IPS DF 6.9 (cell line): ENCODE measurements at regions not wholly inside any gene's neighbourhood (a gene's known extent, or its start where the extent isn't known, plus 50 kb on each side); places are given as distances from the start of the nearest gene placed in this dataset.
"Not testable (repeated sequence)": the region's sequence is repeated elsewhere in the genome, so short reads cannot be mapped to it uniquely, and the experiment has no call there.

ENCODE experiments used
- DNase-seq: peaks from one replicate; pipeline ENCODE4 v3.0.0-alpha.2; 2013; ENCODE audit warnings: low read depth, low spot score
- H3K27ac ChIP-seq: one replicate; pipeline ENCODE4 v1.5.1; 2013; ENCODE audit warnings: low read length, control low read depth
- H3K27me3 ChIP-seq: 2 replicates; pipeline ENCODE4 v1.6.1; 2013; ENCODE audit warnings: mild to moderate bottlenecking, low read length; ENCODE audit not compliant: control insufficient read depth, insufficient read depth
- H3K36me3 ChIP-seq: 2 replicates; pipeline ENCODE4 v1.6.1; 2013; ENCODE audit warnings: low read length; ENCODE audit not compliant: control insufficient read depth, insufficient read depth
- H3K4me1 ChIP-seq: 2 replicates; pipeline ENCODE4 v1.6.1; 2013; ENCODE audit warnings: low read length; ENCODE audit not compliant: control insufficient read depth, insufficient read depth
- H3K4me3 ChIP-seq: 2 replicates; pipeline ENCODE4 v1.5.1; 2013; ENCODE audit warnings: mild to moderate bottlenecking, low read length
- H3K9me3 ChIP-seq: 2 replicates; pipeline ENCODE4 v1.6.1; 2013; ENCODE audit warnings: low read length, inconsistent platforms; ENCODE audit not compliant: control insufficient read depth, insufficient read depth
- WGBS: extraction: QIAGEN DNeasy Blood & Tissue Kit; methylation state at CpG from one replicate; pipeline ENCODE4 v1.1.7; 2013; ENCODE audit warnings: mixed read lengths, missing lambda C conversion rate; ENCODE audit not compliant: insufficient read length, insufficient coverage; 5-methylcytosine and 5-hydroxymethylcytosine counted together

DNA sequence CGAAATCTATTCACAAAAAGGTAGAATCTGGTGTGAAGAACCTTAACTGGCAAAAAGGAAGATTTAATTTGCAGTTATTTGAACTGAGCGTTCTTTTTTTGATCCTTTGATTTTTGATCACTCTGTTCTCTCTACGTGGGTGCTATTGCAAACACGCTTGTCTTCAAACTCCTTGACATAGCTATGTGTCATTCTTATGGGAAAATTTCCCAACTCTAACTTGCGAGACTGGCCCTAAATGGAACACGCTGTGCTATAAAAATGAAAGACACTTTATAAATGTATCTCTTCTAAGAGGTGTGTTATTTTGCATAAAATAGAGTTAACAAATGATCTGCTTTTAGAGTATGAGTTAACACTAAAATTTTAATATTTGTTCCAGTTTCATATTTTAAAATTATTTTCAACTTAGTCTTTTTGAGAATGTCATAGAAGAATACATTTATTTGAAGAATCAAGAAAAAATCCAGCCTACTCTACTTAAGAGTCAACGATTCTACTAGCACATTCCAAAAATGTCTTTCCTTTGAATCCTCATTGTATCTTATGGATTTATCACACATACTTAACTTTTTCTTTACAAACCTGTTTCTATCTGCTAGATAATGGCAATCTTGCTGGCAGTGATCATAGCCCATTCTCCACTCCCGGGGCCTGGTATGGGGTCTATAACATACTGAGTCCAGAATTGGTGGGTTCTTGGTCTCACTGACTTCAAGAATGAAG, 610.0 kb upstream of the TBL1XR1 start:
- H3K4me3 ChIP-seq, result no peak overlapping the region
- no peak overlapping the region for H3K27ac ChIP-seq
- no peaks in the 10 kb centered on the region for H3K36me3 ChIP-seq
- no peak for DNase-seq
- H3K9me3 ChIP-seq, result no peaks in the 10 kb centered on the region; the same call in 1 of the 2 replicates
- H3K27me3 ChIP-seq, result no peaks in the 10 kb centered on the region
- no peaks in the 10 kb centered on the region for H3K4me1 ChIP-seq
- no CpG with 5 or more reads among the region's 8 CpGs for WGBS

DNA sequence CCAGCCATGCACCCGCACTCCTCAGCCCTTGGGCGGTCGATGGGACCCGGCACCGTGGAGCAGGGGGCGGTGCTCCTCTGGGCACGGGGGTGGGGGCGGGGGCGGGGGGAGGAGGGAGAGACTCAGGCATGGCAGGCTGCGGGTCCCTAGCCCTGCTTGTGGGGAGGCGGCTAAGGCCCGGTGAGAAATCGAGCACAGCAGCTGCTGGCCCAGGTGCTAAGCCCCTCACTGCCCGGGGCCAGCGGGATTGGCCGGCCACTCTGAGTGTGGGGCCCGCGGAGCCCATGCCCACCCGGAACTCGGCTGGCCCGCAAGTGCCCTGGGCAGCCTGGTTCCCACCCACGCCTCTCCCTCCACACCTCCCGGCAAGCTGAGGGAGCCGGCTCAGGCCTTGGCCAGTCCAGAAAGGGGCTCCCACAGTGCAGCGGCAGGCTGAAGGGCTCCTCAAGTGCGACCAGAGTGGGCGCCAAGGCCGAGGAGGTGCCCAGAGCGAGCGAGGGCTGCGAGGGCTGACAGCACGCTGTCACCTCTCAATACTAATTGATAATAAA, 611.7 kb upstream of the TBL1XR1 start:
- H3K36me3 ChIP-seq, H3K4me1 ChIP-seq, H3K4me3 ChIP-seq, DNase-seq, H3K27me3 ChIP-seq, H3K9me3 ChIP-seq, H3K27ac ChIP-seq: not testable (repeated sequence)
- no CpG with 5 or more reads among the region's 32 CpGs for WGBS

DNA sequence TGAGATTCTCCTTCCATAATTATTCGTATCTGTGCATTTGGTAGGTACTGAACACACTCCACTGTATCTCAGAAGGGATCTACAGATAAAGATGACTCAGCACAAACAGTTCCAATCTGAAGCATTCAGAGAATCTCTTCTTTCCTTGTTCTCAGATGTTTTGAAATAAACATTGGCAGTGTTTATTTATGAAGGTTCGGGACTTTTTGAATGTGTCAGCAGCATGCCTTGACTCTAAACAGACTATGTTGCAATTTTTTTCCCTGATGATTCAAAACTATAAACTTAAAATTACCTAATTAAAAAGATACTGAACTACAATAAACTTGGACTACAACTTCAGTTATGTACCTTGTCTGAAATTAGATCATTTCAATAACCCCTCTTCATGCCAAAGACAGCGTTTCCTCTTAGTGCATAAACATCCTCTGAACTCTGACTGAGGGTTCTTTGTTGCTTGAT, 612.9 kb upstream of the TBL1XR1 start:
- no CpG with 5 or more reads among the region's 3 CpGs for WGBS
- no peak overlapping the region for H3K4me3 ChIP-seq
- H3K27me3 ChIP-seq, result no peaks in the 10 kb centered on the region
- no peaks in the 10 kb centered on the region; the same call in 1 of the 2 replicates for H3K9me3 ChIP-seq
- no peak overlapping the region for H3K27ac ChIP-seq
- DNase-seq, result no peak
- H3K4me1 ChIP-seq, result no peaks in the 10 kb centered on the region
- H3K36me3 ChIP-seq, result no peaks in the 10 kb centered on the region

DNA sequence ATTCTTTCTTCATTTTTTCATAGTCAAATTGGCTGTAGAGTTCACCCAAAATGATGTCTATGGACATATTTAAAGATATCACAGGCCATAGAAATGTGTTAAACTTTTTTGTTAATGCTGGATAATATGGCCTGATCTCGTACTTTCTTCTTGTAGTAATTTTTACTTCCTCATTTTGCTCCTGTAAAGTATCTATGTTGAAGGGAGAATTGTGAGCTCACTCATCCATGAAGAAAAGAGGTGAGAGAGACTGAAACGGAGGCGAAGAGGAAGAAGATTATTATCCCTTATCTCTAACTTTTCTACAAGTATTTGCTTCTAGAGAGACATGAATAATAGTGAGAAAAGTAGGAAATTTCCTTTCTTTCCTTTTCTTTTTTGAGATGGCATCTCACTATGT, 613.8 kb upstream of the TBL1XR1 start:
- H3K27ac ChIP-seq, result no peak overlapping the region
- no peaks in the 10 kb centered on the region for H3K27me3 ChIP-seq
- H3K9me3 ChIP-seq, result no peaks in the 10 kb centered on the region
- H3K4me3 ChIP-seq, result no peak overlapping the region
- H3K4me1 ChIP-seq, result no peaks in the 10 kb centered on the region
- WGBS, result no CpG with 5 or more reads among the region's 3 CpGs
- no peak for DNase-seq
- no peaks in the 10 kb centered on the region for H3K36me3 ChIP-seq

DNA sequence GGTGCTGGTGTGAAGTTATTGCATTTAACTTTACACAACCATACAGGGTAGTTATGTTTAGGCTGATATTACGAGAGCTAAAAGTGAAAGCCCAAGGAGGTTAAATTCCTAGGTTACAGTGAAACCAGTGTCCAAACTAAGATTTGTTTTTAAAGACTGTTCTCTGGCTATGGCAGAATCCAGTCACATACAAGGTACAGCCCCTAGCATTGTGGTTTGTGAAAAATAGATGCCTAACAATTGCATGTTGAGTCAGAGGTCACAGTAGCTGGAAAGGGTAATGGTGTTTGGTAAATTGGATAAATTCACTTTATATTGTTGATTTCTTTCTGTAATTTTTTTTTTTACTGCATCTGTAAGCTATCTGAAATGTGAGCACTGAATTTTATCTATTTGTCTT, 614.6 kb upstream of the TBL1XR1 start:
- no peak for DNase-seq
- Histone ChIP-seq H3K27me3 (no peaks in the 10 kb centered on the region), H3K36me3 (no peaks in the 10 kb centered on the region), H3K4me1 (no peaks in the 10 kb centered on the region), H3K4me3 (no peak overlapping the region), H3K9me3 (no peaks in the 10 kb centered on the region), H3K27ac (no peak overlapping the region)
- no CpG with 5 or more reads among the region's 1 CpG for WGBS

DNA sequence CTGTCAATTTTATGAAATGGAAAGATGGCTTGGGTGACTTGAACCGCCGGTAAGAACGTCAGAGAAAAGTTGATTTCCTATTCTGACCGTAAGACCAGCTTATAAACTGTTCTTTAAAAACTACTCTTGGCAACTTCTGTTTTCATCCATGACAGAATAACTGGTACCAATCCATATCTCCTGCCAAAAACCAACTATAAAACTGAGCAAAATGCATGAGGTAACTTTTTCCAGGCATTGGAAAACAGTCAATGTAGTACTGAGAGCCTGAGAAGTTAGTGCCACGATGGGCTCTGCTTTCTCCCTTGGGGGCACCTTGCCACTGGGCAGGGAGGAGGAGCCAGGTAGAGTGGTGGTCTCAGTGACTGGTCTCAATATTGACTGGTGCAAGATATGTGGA, 615.2 kb upstream of the TBL1XR1 start:
- Histone ChIP-seq H3K4me1 (no peaks in the 10 kb centered on the region), H3K9me3 (no peaks in the 10 kb centered on the region), H3K27me3 (no peaks in the 10 kb centered on the region), H3K4me3 (no peak overlapping the region), H3K27ac (no peak overlapping the region), H3K36me3 (no peaks in the 10 kb centered on the region)
- DNase-seq, result no peak
- WGBS, result no CpG with 5 or more reads among the region's 5 CpGs

DNA sequence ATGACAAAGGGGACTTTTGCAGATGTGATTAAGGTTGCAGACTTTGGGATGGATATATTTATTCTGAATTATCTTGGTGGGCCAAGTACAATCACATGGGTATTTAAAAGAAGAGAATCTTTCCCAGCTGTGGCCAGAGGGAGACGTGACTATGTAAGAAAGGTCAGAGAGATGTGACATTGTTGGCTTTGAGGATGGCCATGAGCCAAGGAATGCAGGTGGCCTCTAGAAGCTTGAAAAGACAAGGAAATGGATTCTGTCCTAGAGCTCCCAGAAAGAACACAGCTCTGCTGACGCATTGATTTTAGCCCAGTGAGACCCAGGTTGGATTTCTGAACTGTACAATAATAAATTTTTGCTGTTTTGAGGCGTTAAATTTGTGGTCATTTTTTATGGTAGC, 616.0 kb upstream of the TBL1XR1 start:
- Histone ChIP-seq H3K4me3 (no peak overlapping the region), H3K4me1 (no peaks in the 10 kb centered on the region), H3K9me3 (no peaks in the 10 kb centered on the region), H3K36me3 (no peaks in the 10 kb centered on the region), H3K27ac (no peak overlapping the region), H3K27me3 (no peaks in the 10 kb centered on the region)
- no CpG with 5 or more reads among the region's 3 CpGs for WGBS
- DNase-seq, result no peak

DNA sequence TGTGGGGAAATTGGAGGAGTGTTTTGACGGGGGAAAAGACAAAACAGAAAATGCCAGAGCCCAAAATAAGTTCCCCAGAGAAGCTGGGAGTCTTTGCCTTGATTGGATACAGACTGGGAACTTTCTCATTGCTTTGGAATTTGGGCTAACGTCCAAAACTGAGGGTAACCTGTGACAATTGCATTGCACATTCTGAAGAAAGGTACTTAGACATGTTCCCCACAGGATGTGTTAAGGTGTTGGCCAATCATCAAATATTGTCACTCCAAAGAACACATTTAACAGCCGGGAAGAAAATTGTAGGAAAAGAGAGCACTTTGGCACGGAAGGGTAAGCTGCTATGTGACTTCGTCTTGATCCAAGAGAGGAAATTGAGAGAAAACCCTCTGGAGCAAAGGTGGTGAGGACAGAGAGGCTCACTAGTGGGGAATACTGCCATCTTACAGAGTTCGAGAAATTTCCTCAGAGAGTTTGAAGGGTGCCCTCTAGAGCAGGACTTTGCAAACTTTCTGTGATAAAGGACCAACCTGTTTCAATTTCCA, 619.5 kb upstream of the TBL1XR1 start:
- WGBS, result no CpG with 5 or more reads among the region's 6 CpGs
- Histone ChIP-seq H3K9me3 (no peaks in the 10 kb centered on the region), H3K36me3 (no peaks in the 10 kb centered on the region), H3K4me3 (no peak overlapping the region), H3K27ac (no peak overlapping the region), H3K4me1 (no peaks in the 10 kb centered on the region), H3K27me3 (no peaks in the 10 kb centered on the region)
- DNase-seq, result no peak

DNA sequence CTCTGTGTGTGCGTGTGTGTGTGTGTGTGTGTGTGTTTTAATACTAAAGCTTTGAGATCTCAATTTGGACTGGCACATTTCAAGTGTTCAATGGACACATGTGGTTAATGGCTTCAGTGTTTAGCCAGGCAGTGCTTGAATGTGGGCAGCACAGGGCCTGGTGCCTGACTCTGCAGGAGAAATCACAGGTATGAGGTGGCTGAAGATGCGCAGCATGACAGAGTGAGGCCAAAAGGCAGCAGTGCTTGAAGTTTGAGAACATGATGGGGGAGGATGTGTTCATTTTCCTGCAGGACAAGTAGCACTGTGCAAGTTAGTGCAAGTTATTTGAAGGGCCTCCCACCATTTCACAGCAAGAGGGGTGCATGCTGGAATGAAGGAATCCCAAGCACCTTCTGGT, 620.5 kb upstream of the TBL1XR1 start:
- H3K9me3 ChIP-seq, result no peaks in the 10 kb centered on the region
- H3K4me1 ChIP-seq, result no peaks in the 10 kb centered on the region
- DNase-seq, result no peak
- H3K27me3 ChIP-seq, result no peaks in the 10 kb centered on the region
- no CpG with 5 or more reads among the region's 2 CpGs for WGBS
- no peak overlapping the region for H3K4me3 ChIP-seq
- H3K27ac ChIP-seq, result no peak overlapping the region
- no peaks in the 10 kb centered on the region for H3K36me3 ChIP-seq

DNA sequence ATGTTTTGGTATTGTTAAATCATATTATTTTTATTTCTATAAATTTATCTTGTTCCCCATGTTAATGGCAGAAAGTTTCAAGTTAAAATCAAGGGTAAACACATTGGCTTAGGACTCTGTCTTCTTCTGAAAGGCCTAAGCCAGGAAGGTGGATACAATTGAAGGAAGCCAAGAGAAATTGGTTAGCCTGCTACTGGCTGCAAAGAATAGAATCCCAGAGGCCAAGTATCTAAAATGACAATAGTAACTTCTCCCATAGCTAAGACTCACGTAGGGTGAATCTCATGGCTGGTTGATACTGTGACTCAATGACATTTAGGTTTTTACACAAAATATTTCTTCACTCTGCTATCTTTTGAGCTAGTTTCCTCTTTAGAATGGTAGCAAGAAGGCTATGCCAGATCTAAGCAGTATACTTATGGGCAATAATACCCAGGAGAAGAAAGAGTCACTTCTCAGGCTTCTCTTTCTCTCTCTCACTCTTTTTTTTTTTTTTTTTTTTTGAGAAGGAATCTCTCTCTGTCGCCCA, 621.5 kb upstream of the TBL1XR1 start:
- Histone ChIP-seq H3K4me1 (no peaks in the 10 kb centered on the region), H3K36me3 (no peaks in the 10 kb centered on the region), H3K27me3 (no peaks in the 10 kb centered on the region), H3K4me3 (no peak overlapping the region), H3K27ac (no peak overlapping the region), H3K9me3 (no peaks in the 10 kb centered on the region)
- WGBS, result no CpG with 5 or more reads among the region's 2 CpGs
- DNase-seq, result no peak
